Stomach (tissue), 8 donors: ENCODE measurements at regions not wholly inside any gene's neighbourhood (a gene's known extent, or its start where the extent isn't known, plus 50 kb on each side); places are given as distances from the start of the nearest gene placed in this dataset.

Experiments used
- DNase-seq, 2 donors: peaks; one replicate each; pipeline versions ENCODE4 v3.0.0 to v3.0.0-alpha.2; 2013 to 2019
- H3K27ac ChIP-seq, 5 donors: fragments of 200-600 bp in 4 of 5; sonication (generic) in 4 of 5; one replicate each; pipeline ENCODE4 v1.5.1; 2013 to 2019; ENCODE audit warnings: mild to moderate bottlenecking in 1 of 5, moderate library complexity in 1 of 5
- H3K27me3 ChIP-seq, 3 donors: fragments of 200-600 bp; sonication (generic); one replicate each; pipeline ENCODE4 v1.5.1; 2017 to 2019; ENCODE audit warnings: mixed run types in 1 of 3
- H3K36me3 ChIP-seq, 4 donors: fragments of 200-600 bp; sonication (generic); 1 replicate in 3 of 4; 2 replicates in 1 of 4; pipeline ENCODE4 v1.5.1; 2016 to 2019
- H3K4me1 ChIP-seq, 4 donors: fragments of 200-600 bp; sonication (generic); one replicate each; pipeline ENCODE4 v1.5.1; 2016 to 2019
- H3K4me3 ChIP-seq, 4 donors: fragments of 200-600 bp; sonication (generic) in 3 of 4; one replicate each; pipeline ENCODE4 v1.5.1; 2016 to 2019; ENCODE audit warnings: mild to moderate bottlenecking in 1 of 4
- H3K9me3 ChIP-seq, 4 donors: fragments of 200-600 bp; sonication (generic); one replicate each; pipeline ENCODE4 v1.5.1; 2016 to 2019
- CTCF ChIP-seq, 7 experiments: fragments of 450-650 bp in 4 of 7; fragments of 200-600 bp in 3 of 7; sonication (generic) in 3 of 7; IDR thresholded peaks; one replicate each; pipeline ENCODE4 v1.5.1; 2016 to 2019; ENCODE audit warnings: antibody characterized with exemption in 7 of 7, control low read depth in 2 of 7, mild to moderate bottlenecking in 1 of 7
- EP300 ChIP-seq: sonication (generic); formaldehyde crosslinking; IDR thresholded peaks from one replicate; pipeline ENCODE4 v1.6.1; 2017; ENCODE audit warnings: antibody characterized with exemption
- POLR2A ChIP-seq, 4 donors: fragments of 450-650 bp; IDR thresholded peaks; one replicate each; pipeline ENCODE4 v1.6.1; 2016; ENCODE audit warnings: antibody characterized with exemption in 4 of 4, control low read depth in 2 of 4, mild to moderate bottlenecking in 1 of 4, moderate library complexity in 1 of 4
- POLR2AphosphoS5 ChIP-seq, 3 donors: sonication (generic); formaldehyde crosslinking; IDR thresholded peaks; one replicate each; pipeline ENCODE4 v1.6.1; 2016; ENCODE audit warnings: antibody characterized with exemption in 3 of 3
- WGBS, 5 donors: extraction: QIAGEN DNeasy Blood & Tissue Kit in 3 of 5; methylation state at CpG; one replicate each; pipeline versions ENCODE4 v1.1.5 to v1.1.7; 2013 to 2018; 5-methylcytosine and 5-hydroxymethylcytosine counted together
- intact Hi-C: fragments of 100-400 bp; cut with DNase I; formaldehyde crosslinking; loops from one replicate; pipeline ENCODE4 v1.15.1; 2023; ENCODE audit warnings: low total_unique reads
- donor health status: healthy with polysubstance abuse.
- donor health status: Bipolar disorder and iron deficiency.
- donor health status: healthy.

- no peaks in the 10 kb centered on the region for H3K36me3 ChIP-seq
- no peaks in the 10 kb centered on the region for H3K27me3 ChIP-seq
- TF ChIP-seq POLR2AphosphoS5 (IDR thresholded peaks at IDR 0.05), result no peak
- TF ChIP-seq POLR2A (IDR thresholded peaks at IDR 0.05), result no peak
- no peak for TF ChIP-seq EP300
- TF ChIP-seq CTCF (IDR thresholded peaks at IDR 0.05), result no peak
- no peak overlapping the region for H3K4me3 ChIP-seq
- no peak overlapping the region for H3K27ac ChIP-seq
- no peak for DNase-seq
- H3K4me1 ChIP-seq, result peaks cover 0 to 22% (median 4%) of the 10 kb centered on the region in 4 donors
- WGBS, 5 donors, result 72 to 83% (median 74%) methylated on average over 3 of the region's 3 CpGs
- H3K9me3 ChIP-seq, result no peaks in the 10 kb centered on the region
- intact Hi-C loops, result no loop called here
Measured at GRCh38 chr6:163840880-163841279, 426.4 kb downstream of the QKI start.

GRCh38 chr6:163839296-163839695 is 424.8 kb downstream of the QKI start:
- intact Hi-C loops, result no loop called here
- no peaks in the 10 kb centered on the region for H3K36me3 ChIP-seq
- WGBS, 5 donors, result 82 to 94% (median 91%) methylated on average over 5 of the region's 5 CpGs
- TF ChIP-seq POLR2A (IDR thresholded peaks at IDR 0.05) (no peak), EP300 (no peak), CTCF (IDR thresholded peaks at IDR 0.05) (no peak), POLR2AphosphoS5 (IDR thresholded peaks at IDR 0.05) (no peak)
- DNase-seq, result no peak
- no peaks in the 10 kb centered on the region for H3K9me3 ChIP-seq
- peaks cover 0 to 22% (median 4%) of the 10 kb centered on the region in 4 donors for H3K4me1 ChIP-seq
- H3K4me3 ChIP-seq, result no peak overlapping the region
- peaks cover 0 to 4% (median 0%) of the 10 kb centered on the region in 3 donors for H3K27me3 ChIP-seq
- H3K27ac ChIP-seq, result no peak overlapping the region

DNA sequence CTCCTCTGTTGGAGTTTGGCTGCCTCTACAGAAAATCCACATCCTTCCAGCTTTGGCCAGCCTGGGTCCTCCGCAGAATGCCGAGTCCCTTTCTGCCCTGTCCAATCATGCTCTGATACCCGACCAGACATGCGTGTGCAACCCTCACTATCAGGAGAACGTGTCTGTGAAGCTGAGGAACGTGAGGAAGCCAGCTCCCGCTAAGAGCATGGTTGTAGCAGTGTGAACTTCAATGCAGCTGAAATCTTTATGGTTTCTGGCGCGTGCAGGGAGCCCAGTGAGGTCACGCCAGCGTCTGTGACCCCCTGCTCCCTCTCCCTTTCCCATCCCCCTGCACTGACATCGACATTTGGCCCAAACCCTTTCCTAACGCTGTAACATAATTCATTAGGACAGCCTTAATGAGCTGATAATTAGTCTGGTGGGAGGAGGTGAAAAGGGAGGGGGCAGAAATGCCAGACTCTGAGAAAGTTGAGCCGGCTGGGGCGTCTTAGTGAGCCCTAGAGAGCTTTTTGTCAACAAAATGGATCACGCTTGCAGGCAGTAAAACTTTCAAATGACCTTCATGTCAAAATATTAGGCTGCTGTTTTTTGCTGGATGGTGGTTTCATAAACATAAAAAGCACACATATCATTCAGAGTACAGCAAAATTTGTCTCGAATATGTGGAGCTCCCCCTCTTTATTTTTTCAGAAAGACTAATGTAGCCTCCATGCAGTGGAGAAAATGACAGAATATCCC is 423.3 kb downstream of the QKI start:
- Histone ChIP-seq H3K36me3 (no peaks in the 10 kb centered on the region), H3K27ac (peak overlapping the region in 1 of 5 donors; percentile 23), H3K4me1 (peaks cover 0 to 13% (median 4%) of the 10 kb centered on the region in 4 donors), H3K4me3 (peak overlapping the region in 2 of 4 donors; percentile 13 to 16), H3K27me3 (peaks cover 0 to 8% (median 0%) of the 10 kb centered on the region in 3 donors), H3K9me3 (no peaks in the 10 kb centered on the region)
- intact Hi-C loops, result no loop called here
- 24 to 33% (median 31%) methylated on average over 15 to 17 of the region's 17 CpGs for WGBS, 5 donors
- peak in 1 of 2 donors; percentile 52 for DNase-seq
- TF ChIP-seq EP300 (no peak), CTCF (IDR thresholded peaks at IDR 0.05) (no peak), POLR2A (IDR thresholded peaks at IDR 0.05) (no peak), POLR2AphosphoS5 (IDR thresholded peaks at IDR 0.05) (no peak)

DNA sequence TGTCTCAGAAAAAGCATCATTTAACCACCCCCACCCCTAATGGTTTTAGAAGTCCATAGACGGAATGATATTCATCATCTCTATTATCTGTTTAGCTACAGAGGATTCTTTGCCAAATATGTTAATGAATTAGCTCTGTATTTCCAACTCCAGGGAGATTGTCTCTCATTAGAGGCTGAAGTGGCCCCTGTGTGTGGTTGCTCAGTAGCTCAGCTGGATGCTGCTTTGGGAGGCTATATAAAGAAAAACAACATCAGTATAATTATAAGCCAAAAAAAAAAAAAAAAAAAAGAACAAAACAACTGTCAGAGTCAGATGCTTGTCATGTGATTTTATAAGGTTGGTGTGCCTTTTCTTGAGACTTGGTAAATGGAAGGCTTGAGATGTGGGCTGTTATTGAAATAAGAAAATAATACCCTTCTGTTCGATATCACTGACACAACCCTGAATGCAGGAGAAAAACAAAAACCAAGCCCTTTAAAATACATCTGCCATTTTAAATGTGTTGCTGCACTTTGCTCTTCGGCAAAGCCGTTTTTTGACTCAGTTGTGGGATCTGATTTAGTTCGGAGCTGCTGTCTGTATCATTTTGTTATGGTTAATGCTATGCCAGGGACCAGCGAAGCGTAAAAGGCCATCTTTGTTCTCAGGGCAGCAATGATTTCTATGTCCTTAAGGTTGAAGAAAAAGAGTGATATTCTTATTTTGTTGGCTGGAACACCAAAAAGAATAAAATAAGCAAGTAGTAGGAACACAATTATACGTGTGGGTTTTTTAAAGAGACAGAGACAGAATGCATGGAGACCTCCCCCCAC is 422.6 kb downstream of the QKI start:
- peaks cover 0 to 13% (median 4%) of the 10 kb centered on the region in 4 donors for H3K4me1 ChIP-seq
- peak overlapping the region in 1 of 5 donors; percentile 23 for H3K27ac ChIP-seq
- DNase-seq, result peak in 1 of 2 donors; percentile 20
- no peaks in the 10 kb centered on the region for H3K36me3 ChIP-seq
- 61 to 77% (median 73%) methylated on average over 8 of the region's 8 CpGs for WGBS, 5 donors
- peak overlapping the region in 1 of 4 donors; percentile 13 for H3K4me3 ChIP-seq
- peaks cover 0 to 8% (median 0%) of the 10 kb centered on the region in 3 donors for H3K27me3 ChIP-seq
- intact Hi-C loops, result no loop called here
- H3K9me3 ChIP-seq, result no peaks in the 10 kb centered on the region
- no peak for TF ChIP-seq POLR2AphosphoS5 (IDR thresholded peaks at IDR 0.05)
- TF ChIP-seq EP300, result no peak
- TF ChIP-seq POLR2A (IDR thresholded peaks at IDR 0.05), result no peak
- no peak for TF ChIP-seq CTCF (IDR thresholded peaks at IDR 0.05)
